HUES48 (cell line): ENCODE measurements at regions not wholly inside any gene's neighbourhood (a gene's known extent, or its start where the extent isn't known, plus 50 kb on each side); places are given as distances from the start of the nearest gene placed in this dataset.
"Not testable (repeated sequence)": the region's sequence is repeated elsewhere in the genome, so short reads cannot be mapped to it uniquely, and the experiment has no call there.

ENCODE experiments used
- H3K27ac ChIP-seq: one replicate; pipeline ENCODE4 v1.7.0; 2013; ENCODE audit warnings: low read depth, low read length, inconsistent platforms
- H3K27me3 ChIP-seq: 2 replicates; pipeline ENCODE4 v1.6.1; 2013; ENCODE audit warnings: mild to moderate bottlenecking, low read length; ENCODE audit not compliant: control insufficient read depth, insufficient read depth
- H3K36me3 ChIP-seq: 2 replicates; pipeline ENCODE4 v1.6.1; 2013; ENCODE audit warnings: low read length; ENCODE audit not compliant: control insufficient read depth, insufficient read depth
- H3K4me1 ChIP-seq: 2 replicates; pipeline ENCODE4 v1.6.1; 2013; ENCODE audit warnings: mild to moderate bottlenecking, low read length; ENCODE audit not compliant: control insufficient read depth, insufficient read depth
- H3K4me3 ChIP-seq: 2 replicates; pipeline ENCODE4 v1.5.1; 2013; ENCODE audit warnings: mild to moderate bottlenecking, low read depth, low read length
- H3K9ac ChIP-seq: 2 replicates; pipeline ENCODE4 v1.6.1; 2013; ENCODE audit warnings: mild to moderate bottlenecking, low read depth, low read length, moderate library complexity
- H3K9me3 ChIP-seq: 2 replicates; pipeline ENCODE4 v1.6.1; 2013; ENCODE audit warnings: low read length; ENCODE audit not compliant: control insufficient read depth, insufficient read depth

- Histone ChIP-seq H3K4me1 (peaks cover 16% of the 10 kb centered on the region), H3K9ac (no peak overlapping the region), H3K36me3 (no peaks in the 10 kb centered on the region), H3K4me3 (no peak overlapping the region), H3K9me3 (no peaks in the 10 kb centered on the region), H3K27ac (no peak overlapping the region), H3K27me3 (no peaks in the 10 kb centered on the region)
These were observed 269.3 kb downstream of the ARPP21 start for GRCh38 chr3:35908366-35909232.

GRCh38 chr3:35919160-35919559 is 279.8 kb downstream of the ARPP21 start:
- no peak overlapping the region for H3K27ac ChIP-seq
- no peaks in the 10 kb centered on the region for H3K4me1 ChIP-seq
- H3K9ac ChIP-seq: no peak overlapping the region
- H3K27me3 ChIP-seq: no peaks in the 10 kb centered on the region
- no peak overlapping the region for H3K4me3 ChIP-seq
- no peaks in the 10 kb centered on the region for H3K36me3 ChIP-seq
- H3K9me3 ChIP-seq: no peaks in the 10 kb centered on the region

DNA sequence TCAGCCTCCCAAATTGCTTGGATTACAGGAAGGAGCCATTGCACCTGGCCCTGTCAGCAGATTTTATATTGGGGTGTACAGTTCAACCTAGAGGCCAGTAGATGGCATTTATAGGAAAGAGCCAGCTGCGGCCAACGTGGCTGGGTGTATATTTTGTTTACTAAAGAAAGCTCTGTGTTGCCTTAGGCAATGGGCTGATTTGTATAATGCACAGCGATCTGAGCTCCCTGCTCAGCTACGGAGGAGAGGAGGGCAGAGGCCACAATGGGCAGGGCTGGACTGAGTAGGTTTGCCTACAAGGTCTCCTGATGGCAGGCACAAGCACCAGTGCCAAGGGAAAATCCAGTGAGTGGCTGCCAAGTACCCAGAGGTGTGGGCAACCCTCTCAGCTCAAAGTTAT is 282.4 kb downstream of the ARPP21 start:
- H3K27me3 ChIP-seq: no peaks in the 10 kb centered on the region
- no peaks in the 10 kb centered on the region for H3K36me3 ChIP-seq
- no peaks in the 10 kb centered on the region for H3K4me1 ChIP-seq
- no peak overlapping the region for H3K27ac ChIP-seq
- H3K4me3 ChIP-seq: no peak overlapping the region
- no peaks in the 10 kb centered on the region for H3K9me3 ChIP-seq
- no peak overlapping the region for H3K9ac ChIP-seq

GRCh38 chr3:35924070-35924469 is 284.7 kb downstream of the ARPP21 start:
- H3K9ac ChIP-seq, H3K4me1 ChIP-seq, H3K4me3 ChIP-seq, H3K27ac ChIP-seq, H3K27me3 ChIP-seq, H3K9me3 ChIP-seq, H3K36me3 ChIP-seq: not testable (repeated sequence)

DNA sequence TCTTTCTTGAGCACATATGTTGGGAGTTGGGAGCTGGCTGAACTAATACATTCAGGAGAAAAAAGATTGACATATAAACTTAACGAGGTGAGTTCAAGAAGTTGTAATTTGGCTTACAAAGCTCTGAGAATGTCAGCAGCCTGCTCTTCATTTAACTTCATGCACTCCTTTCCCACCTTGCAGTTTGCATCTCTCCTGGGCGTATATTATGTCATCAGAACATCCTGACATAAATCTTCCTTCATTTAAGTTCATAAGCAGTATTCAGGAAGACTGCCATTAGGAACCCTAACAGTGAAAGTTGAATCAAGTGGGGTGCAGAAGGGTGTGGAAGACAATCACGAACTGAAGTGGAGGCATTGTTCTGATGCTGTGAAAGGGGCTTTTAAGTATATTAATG is 288.1 kb downstream of the ARPP21 start:
- H3K27ac ChIP-seq: no peak overlapping the region
- H3K36me3 ChIP-seq: no peaks in the 10 kb centered on the region
- H3K4me1 ChIP-seq: no peaks in the 10 kb centered on the region
- no peaks in the 10 kb centered on the region for H3K27me3 ChIP-seq
- no peaks in the 10 kb centered on the region for H3K9me3 ChIP-seq
- no peak overlapping the region for H3K4me3 ChIP-seq
- no peak overlapping the region for H3K9ac ChIP-seq

GRCh38 chr3:35929158-35929557 is 289.8 kb downstream of the ARPP21 start:
- Histone ChIP-seq H3K27me3 (no peaks in the 10 kb centered on the region), H3K36me3 (no peaks in the 10 kb centered on the region), H3K4me1 (no peaks in the 10 kb centered on the region), H3K4me3 (no peak overlapping the region), H3K9ac (no peak overlapping the region), H3K9me3 (no peaks in the 10 kb centered on the region), H3K27ac (no peak overlapping the region)

GRCh38 chr3:35931867-35932266 is 292.5 kb downstream of the ARPP21 start:
- no peak overlapping the region for H3K4me3 ChIP-seq
- no peaks in the 10 kb centered on the region for H3K36me3 ChIP-seq
- no peaks in the 10 kb centered on the region for H3K9me3 ChIP-seq
- H3K4me1 ChIP-seq: no peaks in the 10 kb centered on the region
- no peak overlapping the region for H3K9ac ChIP-seq
- no peak overlapping the region for H3K27ac ChIP-seq
- no peaks in the 10 kb centered on the region for H3K27me3 ChIP-seq

DNA sequence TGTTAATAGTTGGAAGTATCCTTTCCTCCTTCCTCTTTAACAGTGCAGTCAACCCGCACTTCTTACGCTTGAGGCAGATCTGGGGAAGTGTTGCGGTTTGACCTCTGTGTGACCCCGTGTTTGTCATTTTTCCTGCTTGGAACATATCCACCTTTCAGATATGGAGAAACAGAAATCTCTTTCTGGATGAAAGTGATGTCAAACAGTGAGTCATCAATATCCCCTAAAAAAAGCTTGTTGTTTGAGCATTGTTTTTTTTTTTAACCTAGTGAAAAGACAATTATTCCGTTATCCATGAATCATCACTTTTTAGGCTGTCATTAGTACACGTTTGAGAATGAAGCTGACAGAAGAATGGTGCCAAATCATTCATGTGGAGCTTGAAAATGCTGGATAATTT is 293.7 kb downstream of the ARPP21 start:
- Histone ChIP-seq H3K4me1 (no peaks in the 10 kb centered on the region), H3K27me3 (no peaks in the 10 kb centered on the region), H3K4me3 (no peak overlapping the region), H3K9ac (no peak overlapping the region), H3K9me3 (no peaks in the 10 kb centered on the region), H3K36me3 (no peaks in the 10 kb centered on the region), H3K27ac (no peak overlapping the region)

- H3K9ac ChIP-seq: no peak overlapping the region
- H3K4me3 ChIP-seq: no peak overlapping the region
- H3K36me3 ChIP-seq: no peaks in the 10 kb centered on the region
- H3K9me3 ChIP-seq: no peaks in the 10 kb centered on the region
- no peaks in the 10 kb centered on the region for H3K27me3 ChIP-seq
- H3K27ac ChIP-seq: no peak overlapping the region
- no peaks in the 10 kb centered on the region for H3K4me1 ChIP-seq
These were observed 297.2 kb downstream of the ARPP21 start for GRCh38 chr3:35936571-35936970.

DNA sequence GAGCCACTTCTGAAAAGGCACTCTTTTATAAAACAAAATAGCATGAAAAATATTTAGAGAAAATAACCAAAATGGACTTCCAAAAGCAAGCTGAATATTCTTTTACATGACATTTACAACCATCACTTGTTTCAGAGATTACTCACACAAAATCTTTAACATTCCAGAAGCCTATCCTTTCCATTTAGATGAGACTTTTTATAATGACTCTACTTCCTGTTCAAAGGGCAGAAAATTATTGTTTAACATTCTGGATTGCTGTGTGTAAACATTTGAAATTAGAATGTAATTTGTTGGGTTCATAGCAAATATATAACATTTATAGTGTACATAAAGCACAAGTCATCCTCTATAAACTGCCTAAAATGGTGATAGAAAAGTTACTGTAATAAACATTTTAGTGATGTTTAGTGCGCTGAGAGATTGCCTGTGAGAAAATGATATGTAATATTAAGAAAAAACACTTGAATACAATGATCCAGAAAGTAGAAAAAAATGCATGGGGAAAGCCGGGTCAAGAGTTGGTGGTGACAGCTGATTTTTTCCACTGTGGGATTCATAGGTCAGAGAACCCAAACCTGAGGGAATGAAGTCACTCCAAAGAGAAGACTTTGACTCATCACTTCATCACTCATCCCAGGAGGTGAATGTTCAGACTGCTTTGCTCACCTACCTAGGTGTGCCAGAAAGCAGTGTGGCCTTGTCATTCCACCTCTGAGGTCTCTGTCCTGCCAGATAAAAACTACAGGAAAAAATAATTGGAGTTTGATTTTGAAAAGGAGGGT is 305.8 kb downstream of the ARPP21 start:
- Histone ChIP-seq H3K9ac (no peak overlapping the region), H3K27me3 (no peaks in the 10 kb centered on the region; the same call in 1 of the 2 replicates), H3K4me3 (no peak overlapping the region), H3K4me1 (no peaks in the 10 kb centered on the region), H3K36me3 (no peaks in the 10 kb centered on the region), H3K27ac (no peak overlapping the region), H3K9me3 (no peaks in the 10 kb centered on the region)
